NB4 (cell line): ENCODE measurements at regions not wholly inside any gene's neighbourhood (a gene's known extent, or its start where the extent isn't known, plus 50 kb on each side); places are given as distances from the start of the nearest gene placed in this dataset.

Experiments
- MAX ChIP-seq: IDR thresholded peaks from 2 replicates; pipeline ENCODE4 v1.6.1; 2011; ENCODE audit warnings: low read depth, low read length
- POLR2A ChIP-seq: IDR thresholded peaks from 2 replicates; pipeline ENCODE4 v1.6.1; 2011; ENCODE audit warnings: mild to moderate bottlenecking; ENCODE audit not compliant: insufficient read length; ENCODE audit errors: extremely low read depth
- TF ChIP-seq, protein P1 (sequence below): IDR thresholded peaks from one replicate; pipeline ENCODE4 v1.5.1; 2012; ENCODE audit warnings: low read depth, low read length

- TF ChIP-seq, protein P1, sequence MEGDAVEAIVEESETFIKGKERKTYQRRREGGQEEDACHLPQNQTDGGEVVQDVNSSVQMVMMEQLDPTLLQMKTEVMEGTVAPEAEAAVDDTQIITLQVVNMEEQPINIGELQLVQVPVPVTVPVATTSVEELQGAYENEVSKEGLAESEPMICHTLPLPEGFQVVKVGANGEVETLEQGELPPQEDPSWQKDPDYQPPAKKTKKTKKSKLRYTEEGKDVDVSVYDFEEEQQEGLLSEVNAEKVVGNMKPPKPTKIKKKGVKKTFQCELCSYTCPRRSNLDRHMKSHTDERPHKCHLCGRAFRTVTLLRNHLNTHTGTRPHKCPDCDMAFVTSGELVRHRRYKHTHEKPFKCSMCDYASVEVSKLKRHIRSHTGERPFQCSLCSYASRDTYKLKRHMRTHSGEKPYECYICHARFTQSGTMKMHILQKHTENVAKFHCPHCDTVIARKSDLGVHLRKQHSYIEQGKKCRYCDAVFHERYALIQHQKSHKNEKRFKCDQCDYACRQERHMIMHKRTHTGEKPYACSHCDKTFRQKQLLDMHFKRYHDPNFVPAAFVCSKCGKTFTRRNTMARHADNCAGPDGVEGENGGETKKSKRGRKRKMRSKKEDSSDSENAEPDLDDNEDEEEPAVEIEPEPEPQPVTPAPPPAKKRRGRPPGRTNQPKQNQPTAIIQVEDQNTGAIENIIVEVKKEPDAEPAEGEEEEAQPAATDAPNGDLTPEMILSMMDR = no peak
- no peak for TF ChIP-seq POLR2A
- TF ChIP-seq MAX = no peak
Measured at GRCh38 chr11:92841719-92842118, 127.7 kb upstream of the MTNR1B start.
